PC-9 (cell line): ENCODE measurements at regions not wholly inside any gene's neighbourhood (a gene's known extent, or its start where the extent isn't known, plus 50 kb on each side); places are given as distances from the start of the nearest gene placed in this dataset.

Source experiments
- BruUV-seq: library from RNA; stranded (reverse); fragments of 400-500 nt; replicated peaks from 2 replicates; lab custom pipeline; 2021; lab: Mats Ljungman, UMichigan
- CTCF ChIA-PET: fragments of 300-600 bp; sonication (Branson Sonifier 250); formaldehyde crosslinking; loops from one replicate; lab custom pipeline; 2022; ENCODE audit warnings: antibody characterized with exemption; lab: Charles Lee
- POLR2A ChIA-PET: fragments of 300-600 bp; sonication (Branson Sonifier 250); formaldehyde crosslinking; loops from one replicate; lab custom pipeline; 2022; ENCODE audit warnings: antibody characterized with exemption; ENCODE audit not compliant: unreplicated experiment; lab: Charles Lee
- DNase-seq, 2 experiments: peaks; one replicate each; pipeline versions ENCODE4 v3.0.0 to v3.0.0-alpha.2; 2015 to 2022; ENCODE audit warnings: mixed read lengths in 1 of 2
- H2AFZ ChIP-seq: fragments of 200-600 bp; sonication (generic); 2 replicates; pipeline ENCODE4 v1.8.1; 2017; ENCODE audit warnings: antibody characterized with exemption
- H3F3A ChIP-seq: fragments of 200-600 bp; sonication (generic); 2 replicates; pipeline ENCODE4 v1.8.1; 2017; ENCODE audit warnings: antibody characterized with exemption, mild to moderate bottlenecking, low read depth; ENCODE audit not compliant: insufficient read depth
- H3K27ac ChIP-seq: fragments of 200-600 bp; sonication (generic); 2 replicates; pipeline ENCODE4 v1.6.1; 2016; ENCODE audit warnings: mixed run types
- H3K27me3 ChIP-seq: fragments of 200-600 bp; sonication (generic); 2 replicates; pipeline ENCODE4 v1.6.1; 2016; ENCODE audit warnings: low read depth, mixed run types; ENCODE audit not compliant: insufficient read depth
- H3K36me3 ChIP-seq: fragments of 200-600 bp; sonication (generic); 2 replicates; pipeline ENCODE4 v1.6.1; 2016; ENCODE audit warnings: low read depth, mixed run types
- H3K4me1 ChIP-seq: fragments of 200-600 bp; sonication (generic); replicated peaks from 2 replicates; pipeline ENCODE4 v1.6.1; 2016; ENCODE audit warnings: mixed run types; ENCODE audit not compliant: insufficient read depth
- H3K4me2 ChIP-seq: fragments of 200-600 bp; sonication (generic); 2 replicates; pipeline ENCODE4 v1.6.1; 2017; ENCODE audit warnings: mixed run types
- H3K4me3 ChIP-seq: fragments of 200-600 bp; sonication (generic); 2 replicates; pipeline ENCODE4 v1.6.1; 2016; ENCODE audit warnings: mixed run types
- H3K79me2 ChIP-seq: fragments of 200-600 bp; sonication (generic); 2 replicates; pipeline ENCODE4 v1.6.1; 2017; ENCODE audit warnings: low read depth, mixed run types
- H3K9me2 ChIP-seq: fragments of 200-600 bp; sonication (generic); 2 replicates; pipeline ENCODE4 v1.8.1; 2017; ENCODE audit warnings: mild to moderate bottlenecking; ENCODE audit not compliant: insufficient read depth
- H3K9me3 ChIP-seq: fragments of 200-600 bp; sonication (generic); 2 replicates; pipeline ENCODE4 v1.8.1; 2016; ENCODE audit warnings: low read depth; ENCODE audit not compliant: insufficient read depth
- H4K20me1 ChIP-seq: fragments of 200-600 bp; sonication (generic); 2 replicates; pipeline ENCODE4 v1.8.1; 2017; ENCODE audit not compliant: insufficient read depth
- CTCF ChIP-seq: fragments of 200-600 bp; sonication (generic); conservative IDR thresholded peaks from 2 replicates; pipeline ENCODE4 v1.6.1; 2017; ENCODE audit warnings: mixed run types, antibody characterized with exemption, mild to moderate bottlenecking, moderate library complexity
- EZH2 ChIP-seq: fragments of 200-600 bp; sonication (generic); IDR thresholded peaks from 2 replicates; pipeline ENCODE4 v1.8.0; 2017; ENCODE audit warnings: antibody characterized with exemption, low read depth
- intact Hi-C: fragments of 100-400 bp; cut with micrococcal nuclease; formaldehyde crosslinking; loops from one replicate; pipeline ENCODE4 v1.10.0; 2022; ENCODE audit not compliant: unreplicated experiment

DNA sequence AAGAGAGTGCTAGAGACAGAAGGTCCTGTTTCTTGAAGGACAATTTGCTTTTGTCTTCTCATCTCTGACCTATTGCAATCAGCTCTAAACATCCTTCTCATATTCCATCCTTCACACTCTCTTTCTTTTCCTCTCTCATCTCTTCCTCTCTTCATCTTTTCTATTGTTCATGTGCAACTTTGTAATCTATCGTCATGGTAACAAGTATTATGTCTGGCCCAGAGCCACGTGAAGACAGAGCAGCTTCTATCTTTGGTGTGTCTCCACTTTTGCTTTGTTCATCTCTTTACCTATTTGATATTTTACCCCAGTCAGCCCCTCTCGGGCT is 104.9 kb upstream of the ABCB5 start:
- Histone ChIP-seq H3K79me2 (no peaks in the 10 kb centered on the region), H2AFZ (no peak overlapping the region), H3K9me3 (no peaks in the 10 kb centered on the region), H3K27me3 (no peaks in the 10 kb centered on the region), H3K27ac (no peak overlapping the region), H3K4me2 (no peak overlapping the region), H3K4me1 (no peaks in the 10 kb centered on the region), H3F3A (no peaks in the 10 kb centered on the region), H3K9me2 (peaks cover 7% of the 10 kb centered on the region; the same call in 1 of the 2 replicates), H3K4me3 (no peak overlapping the region), H4K20me1 (no peaks in the 10 kb centered on the region), H3K36me3 (no peaks in the 10 kb centered on the region)
- intact Hi-C loops = no loop called here
- no TSS peak for BruUV-seq
- no peak for DNase-seq
- POLR2A ChIA-PET = no interaction called here
- TF ChIP-seq EZH2 = no peak
- no peak for TF ChIP-seq CTCF
- CTCF ChIA-PET = no interaction called here

- intact Hi-C loops = no loop called here
- POLR2A ChIA-PET = no interaction called here
- CTCF ChIA-PET = no interaction called here
Measured at GRCh38 chr7:20513341-20513740, 102.1 kb upstream of the ABCB5 start.

DNA sequence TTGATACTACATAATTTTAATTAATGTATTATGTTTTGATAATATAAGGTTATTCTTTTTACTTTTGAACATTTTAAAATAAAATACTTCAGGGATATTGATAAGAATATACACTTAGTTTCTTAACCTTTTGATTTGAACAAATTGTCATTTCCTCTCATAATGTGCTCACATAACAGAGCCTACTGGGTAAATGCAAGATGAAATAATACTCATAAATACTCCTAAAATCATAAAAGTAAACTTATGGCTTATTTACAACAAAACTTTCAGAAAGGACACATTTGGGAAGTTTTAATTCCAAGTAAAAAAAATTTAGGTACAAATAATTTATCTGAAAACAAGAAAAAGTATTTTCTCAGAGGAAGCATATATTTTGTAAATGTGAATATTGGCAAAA is 101.6 kb upstream of the ABCB5 start:
- H4K20me1 ChIP-seq = no peaks in the 10 kb centered on the region
- TF ChIP-seq EZH2 = no peak
- TF ChIP-seq CTCF = no peak
- no peak overlapping the region for H3K4me2 ChIP-seq
- no peaks in the 10 kb centered on the region for H3K27me3 ChIP-seq
- BruUV-seq = no TSS peak
- no peak for DNase-seq
- no peak overlapping the region for H3K4me3 ChIP-seq
- H2AFZ ChIP-seq = no peak overlapping the region
- ChIA-PET CTCF (no interaction called here), POLR2A (no interaction called here)
- H3K9me2 ChIP-seq = no peaks in the 10 kb centered on the region
- H3K79me2 ChIP-seq = no peaks in the 10 kb centered on the region
- no peaks in the 10 kb centered on the region for H3K9me3 ChIP-seq
- intact Hi-C loops = no loop called here
- H3K27ac ChIP-seq = no peak overlapping the region
- H3F3A ChIP-seq = no peaks in the 10 kb centered on the region
- H3K36me3 ChIP-seq = no peaks in the 10 kb centered on the region
- H3K4me1 ChIP-seq = no peaks in the 10 kb centered on the region

More at GRCh38 chr7:20513341-20513740, 102.1 kb upstream of the ABCB5 start:
- no peak overlapping the region for H2AFZ ChIP-seq
- H3K9me3 ChIP-seq = no peaks in the 10 kb centered on the region
- no peaks in the 10 kb centered on the region for H3K9me2 ChIP-seq
- TF ChIP-seq CTCF (no peak), EZH2 (no peak)
- no peaks in the 10 kb centered on the region for H4K20me1 ChIP-seq
- H3K36me3 ChIP-seq = no peaks in the 10 kb centered on the region
- no peaks in the 10 kb centered on the region for H3K4me1 ChIP-seq
- H3F3A ChIP-seq = no peaks in the 10 kb centered on the region
- H3K27ac ChIP-seq = no peak overlapping the region
- no peak overlapping the region for H3K4me3 ChIP-seq
- BruUV-seq = no TSS peak
- H3K27me3 ChIP-seq = no peaks in the 10 kb centered on the region
- no peak overlapping the region for H3K4me2 ChIP-seq
- H3K79me2 ChIP-seq = no peaks in the 10 kb centered on the region
- DNase-seq = no peak
